ENCODE measurements at regions not wholly inside any gene's neighbourhood (a gene's known extent, or its start where the extent isn't known, plus 50 kb on each side); places are given as distances from the start of the nearest gene placed in this dataset.

DNA sequence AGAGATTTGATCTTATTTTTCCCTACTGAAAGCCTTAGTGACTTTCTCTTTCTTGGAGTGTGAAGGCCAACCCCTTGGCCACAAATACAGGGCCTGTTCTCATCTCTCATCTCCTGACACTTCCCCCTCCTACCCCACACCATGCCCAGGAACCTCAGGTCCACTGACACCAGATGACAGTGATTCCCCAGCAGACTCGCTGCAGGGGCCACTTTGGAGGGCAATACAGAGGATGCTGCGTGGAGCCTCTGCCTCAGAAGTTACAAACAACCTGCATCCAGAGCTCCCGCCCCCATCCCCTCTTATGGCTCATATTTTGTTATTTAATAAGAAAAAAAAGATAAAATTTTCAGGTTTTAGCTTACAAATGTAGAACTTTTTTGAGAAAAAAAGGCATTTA is 70.1 kb upstream of the LGALSL start:
- Histone ChIP-seq H3F3A (ENCODE audit: insufficient read depth, low read length, poor library complexity, severe bottlenecking) (no peaks in the 10 kb centered on the region), H3K4me2 (ENCODE audit: low read length) (no peak overlapping the region), H3K9ac (ENCODE audit: low read length) (no peak overlapping the region), H3K27ac (ENCODE audit: low read length) (no peak overlapping the region), H3K4me3 (ENCODE audit: low read length) (no peak overlapping the region), H3K9me2 (ENCODE audit: insufficient read depth, low read length) (no peaks in the 10 kb centered on the region), H2AFZ (ENCODE audit: low read depth, low read length) (no peak overlapping the region), H3K27me3 (ENCODE audit: insufficient read depth, low read depth, low read length) (no peaks in the 10 kb centered on the region), H3K9me3 (ENCODE audit: low read length) (no peaks in the 10 kb centered on the region), H3K36me3 (ENCODE audit: insufficient read depth, low read length) (no peaks in the 10 kb centered on the region), H3K79me2 (replicated peaks; ENCODE audit: insufficient read depth, low read length) (no peaks in the 10 kb centered on the region), H4K20me1 (ENCODE audit: insufficient read depth) (no peaks in the 10 kb centered on the region)
- TF ChIP-seq RAD21 (conservative IDR thresholded peaks at IDR 0.05): no peak
- TF ChIP-seq MXI1 (conservative IDR thresholded peaks at IDR 0.05; ENCODE audit: poor library complexity, severe bottlenecking): no peak
- TF ChIP-seq, protein P1, sequence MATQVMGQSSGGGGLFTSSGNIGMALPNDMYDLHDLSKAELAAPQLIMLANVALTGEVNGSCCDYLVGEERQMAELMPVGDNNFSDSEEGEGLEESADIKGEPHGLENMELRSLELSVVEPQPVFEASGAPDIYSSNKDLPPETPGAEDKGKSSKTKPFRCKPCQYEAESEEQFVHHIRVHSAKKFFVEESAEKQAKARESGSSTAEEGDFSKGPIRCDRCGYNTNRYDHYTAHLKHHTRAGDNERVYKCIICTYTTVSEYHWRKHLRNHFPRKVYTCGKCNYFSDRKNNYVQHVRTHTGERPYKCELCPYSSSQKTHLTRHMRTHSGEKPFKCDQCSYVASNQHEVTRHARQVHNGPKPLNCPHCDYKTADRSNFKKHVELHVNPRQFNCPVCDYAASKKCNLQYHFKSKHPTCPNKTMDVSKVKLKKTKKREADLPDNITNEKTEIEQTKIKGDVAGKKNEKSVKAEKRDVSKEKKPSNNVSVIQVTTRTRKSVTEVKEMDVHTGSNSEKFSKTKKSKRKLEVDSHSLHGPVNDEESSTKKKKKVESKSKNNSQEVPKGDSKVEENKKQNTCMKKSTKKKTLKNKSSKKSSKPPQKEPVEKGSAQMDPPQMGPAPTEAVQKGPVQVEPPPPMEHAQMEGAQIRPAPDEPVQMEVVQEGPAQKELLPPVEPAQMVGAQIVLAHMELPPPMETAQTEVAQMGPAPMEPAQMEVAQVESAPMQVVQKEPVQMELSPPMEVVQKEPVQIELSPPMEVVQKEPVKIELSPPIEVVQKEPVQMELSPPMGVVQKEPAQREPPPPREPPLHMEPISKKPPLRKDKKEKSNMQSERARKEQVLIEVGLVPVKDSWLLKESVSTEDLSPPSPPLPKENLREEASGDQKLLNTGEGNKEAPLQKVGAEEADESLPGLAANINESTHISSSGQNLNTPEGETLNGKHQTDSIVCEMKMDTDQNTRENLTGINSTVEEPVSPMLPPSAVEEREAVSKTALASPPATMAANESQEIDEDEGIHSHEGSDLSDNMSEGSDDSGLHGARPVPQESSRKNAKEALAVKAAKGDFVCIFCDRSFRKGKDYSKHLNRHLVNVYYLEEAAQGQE (IDR thresholded peaks at IDR 0.05; ENCODE audit: borderline replicate concordance): no peak
- TF ChIP-seq, protein P2, sequence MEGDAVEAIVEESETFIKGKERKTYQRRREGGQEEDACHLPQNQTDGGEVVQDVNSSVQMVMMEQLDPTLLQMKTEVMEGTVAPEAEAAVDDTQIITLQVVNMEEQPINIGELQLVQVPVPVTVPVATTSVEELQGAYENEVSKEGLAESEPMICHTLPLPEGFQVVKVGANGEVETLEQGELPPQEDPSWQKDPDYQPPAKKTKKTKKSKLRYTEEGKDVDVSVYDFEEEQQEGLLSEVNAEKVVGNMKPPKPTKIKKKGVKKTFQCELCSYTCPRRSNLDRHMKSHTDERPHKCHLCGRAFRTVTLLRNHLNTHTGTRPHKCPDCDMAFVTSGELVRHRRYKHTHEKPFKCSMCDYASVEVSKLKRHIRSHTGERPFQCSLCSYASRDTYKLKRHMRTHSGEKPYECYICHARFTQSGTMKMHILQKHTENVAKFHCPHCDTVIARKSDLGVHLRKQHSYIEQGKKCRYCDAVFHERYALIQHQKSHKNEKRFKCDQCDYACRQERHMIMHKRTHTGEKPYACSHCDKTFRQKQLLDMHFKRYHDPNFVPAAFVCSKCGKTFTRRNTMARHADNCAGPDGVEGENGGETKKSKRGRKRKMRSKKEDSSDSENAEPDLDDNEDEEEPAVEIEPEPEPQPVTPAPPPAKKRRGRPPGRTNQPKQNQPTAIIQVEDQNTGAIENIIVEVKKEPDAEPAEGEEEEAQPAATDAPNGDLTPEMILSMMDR (IDR thresholded peaks at IDR 0.05; ENCODE audit: poor library complexity, severe bottlenecking): no peak
- TF ChIP-seq SMC3 (conservative IDR thresholded peaks at IDR 0.05; ENCODE audit: poor library complexity): no peak
- TF ChIP-seq POLR2AphosphoS5 (IDR thresholded peaks at IDR 0.05): no peak
- TF ChIP-seq EP300 (conservative IDR thresholded peaks at IDR 0.05; ENCODE audit: poor library complexity, severe bottlenecking): no peak
- TF ChIP-seq EZH2 (IDR thresholded peaks at IDR 0.05; ENCODE audit: borderline replicate concordance, insufficient read depth, low read length, poor library complexity, severe bottlenecking): no peak
- no peak for TF ChIP-seq TAF1 (IDR thresholded peaks at IDR 0.05; ENCODE audit: low read depth)

DNA sequence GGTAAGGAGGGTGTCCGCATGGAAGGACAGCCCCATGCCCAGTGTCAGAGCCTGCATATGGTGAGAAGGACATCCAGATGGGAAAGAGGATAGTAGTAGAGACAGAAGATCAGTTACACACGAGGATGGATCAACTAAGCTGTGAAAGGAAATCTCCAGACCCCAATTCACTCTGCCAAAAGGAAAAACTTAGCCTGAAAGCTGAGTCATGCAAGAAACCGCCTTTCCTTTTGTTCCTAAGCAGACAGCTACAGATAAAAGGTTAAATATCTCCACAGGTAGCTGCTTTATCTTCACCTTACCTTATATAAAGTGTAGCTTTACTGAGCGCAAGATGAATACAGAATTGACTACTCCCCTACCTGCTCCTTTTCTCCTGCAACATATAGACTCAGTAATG is 67.3 kb upstream of the LGALSL start:
- TF ChIP-seq SMC3 (conservative IDR thresholded peaks at IDR 0.05; ENCODE audit: poor library complexity) (no peak), POLR2AphosphoS5 (IDR thresholded peaks at IDR 0.05) (no peak), EP300 (conservative IDR thresholded peaks at IDR 0.05; ENCODE audit: poor library complexity, severe bottlenecking) (no peak), TAF1 (IDR thresholded peaks at IDR 0.05; ENCODE audit: low read depth) (no peak), RAD21 (conservative IDR thresholded peaks at IDR 0.05) (no peak)
- TF ChIP-seq, protein P2 (IDR thresholded peaks at IDR 0.05; ENCODE audit: poor library complexity, severe bottlenecking): no peak
- no peak overlapping the region for H3K4me3 ChIP-seq (ENCODE audit: low read length)
- no peaks in the 10 kb centered on the region for H3K27me3 ChIP-seq (ENCODE audit: insufficient read depth, low read depth, low read length)
- no peaks in the 10 kb centered on the region for H3K9me2 ChIP-seq (ENCODE audit: insufficient read depth, low read length)
- no peak overlapping the region for H3K4me2 ChIP-seq (ENCODE audit: low read length)
- H3K27ac ChIP-seq (ENCODE audit: low read length): no peak overlapping the region
- H3F3A ChIP-seq (ENCODE audit: insufficient read depth, low read length, poor library complexity, severe bottlenecking): no peaks in the 10 kb centered on the region
- H3K79me2 ChIP-seq (replicated peaks; ENCODE audit: insufficient read depth, low read length): no peaks in the 10 kb centered on the region
- no peaks in the 10 kb centered on the region for H3K9me3 ChIP-seq (ENCODE audit: low read length)
- no peak overlapping the region for H3K9ac ChIP-seq (ENCODE audit: low read length)
- no peaks in the 10 kb centered on the region for H3K36me3 ChIP-seq (ENCODE audit: insufficient read depth, low read length)
- H4K20me1 ChIP-seq (ENCODE audit: insufficient read depth): no peaks in the 10 kb centered on the region
- no peak overlapping the region for H2AFZ ChIP-seq (ENCODE audit: low read depth, low read length)
